ENCODE measurements at regions not wholly inside any gene's neighbourhood (a gene's known extent, or its start where the extent isn't known, plus 50 kb on each side); places are given as distances from the start of the nearest gene placed in this dataset.

GRCh38 chr2:164351536-164351935 is 269.7 kb downstream of the GRB14 start:
- H3K9ac ChIP-seq (ENCODE audit: low read length): no peak overlapping the region
- no peaks in the 10 kb centered on the region for H3K27me3 ChIP-seq (ENCODE audit: low read length)
- no peak for DNase-seq
- no peak overlapping the region for H2AFZ ChIP-seq (ENCODE audit: low read length)
- peaks cover 3% of the 10 kb centered on the region; the same call in 1 of the 2 replicates for H3K9me2 ChIP-seq (replicated peaks; ENCODE audit: insufficient read depth, low read length)
- H3K9me3 ChIP-seq (ENCODE audit: low read length): peaks cover 4% of the 10 kb centered on the region; the same call in 1 of the 2 replicates
- H3K36me3 ChIP-seq (ENCODE audit: insufficient read depth, low read length): no peaks in the 10 kb centered on the region
- no peaks in the 10 kb centered on the region for H3K4me1 ChIP-seq (ENCODE audit: low read length)
- no peak overlapping the region for H3K4me2 ChIP-seq (ENCODE audit: low read depth, low read length, poor library complexity, severe bottlenecking)
- no peaks in the 10 kb centered on the region for H3K79me2 ChIP-seq (ENCODE audit: low read length)
- no peak overlapping the region for H3K27ac ChIP-seq (ENCODE audit: low read length)
- no peaks in the 10 kb centered on the region for H4K20me1 ChIP-seq (ENCODE audit: insufficient read depth, low read depth, low read length)
- no peak overlapping the region for H3K4me3 ChIP-seq (ENCODE audit: low read length)

DNA sequence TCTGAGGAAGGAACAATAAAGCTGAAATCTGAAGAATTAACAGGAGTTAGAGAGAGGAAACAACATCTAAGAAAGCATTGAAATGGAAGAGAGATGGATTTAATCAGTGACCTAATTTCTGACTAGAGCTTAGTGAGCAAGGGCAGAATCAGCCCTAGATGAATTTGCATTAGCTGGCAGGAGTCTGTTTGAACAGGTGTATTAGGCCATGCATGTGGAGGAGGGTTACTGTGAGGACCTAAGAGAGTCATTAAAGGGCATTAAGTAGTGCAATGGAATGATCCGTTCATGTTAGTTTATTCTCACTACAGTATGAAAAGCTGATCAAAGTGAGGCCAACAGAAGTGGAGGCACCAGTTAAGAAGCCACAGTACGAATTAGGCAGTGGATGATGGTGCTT is 285.3 kb downstream of the GRB14 start:
- Histone ChIP-seq H3K4me1 (ENCODE audit: low read length) (no peaks in the 10 kb centered on the region), H3K9ac (ENCODE audit: low read length) (no peak overlapping the region), H3K36me3 (ENCODE audit: insufficient read depth, low read length) (no peaks in the 10 kb centered on the region), H4K20me1 (ENCODE audit: insufficient read depth, low read depth, low read length) (no peaks in the 10 kb centered on the region), H3K9me3 (ENCODE audit: low read length) (peaks cover 14% of the 10 kb centered on the region), H2AFZ (ENCODE audit: low read length) (no peak overlapping the region), H3K4me2 (ENCODE audit: low read depth, low read length, poor library complexity, severe bottlenecking) (no peak overlapping the region), H3K27me3 (ENCODE audit: low read length) (no peaks in the 10 kb centered on the region), H3K27ac (ENCODE audit: low read length) (no peak overlapping the region), H3K4me3 (ENCODE audit: low read length) (no peak overlapping the region), H3K9me2 (replicated peaks; ENCODE audit: insufficient read depth, low read length) (no peaks in the 10 kb centered on the region), H3K79me2 (ENCODE audit: low read length) (no peaks in the 10 kb centered on the region)
- DNase-seq: no peak

DNA sequence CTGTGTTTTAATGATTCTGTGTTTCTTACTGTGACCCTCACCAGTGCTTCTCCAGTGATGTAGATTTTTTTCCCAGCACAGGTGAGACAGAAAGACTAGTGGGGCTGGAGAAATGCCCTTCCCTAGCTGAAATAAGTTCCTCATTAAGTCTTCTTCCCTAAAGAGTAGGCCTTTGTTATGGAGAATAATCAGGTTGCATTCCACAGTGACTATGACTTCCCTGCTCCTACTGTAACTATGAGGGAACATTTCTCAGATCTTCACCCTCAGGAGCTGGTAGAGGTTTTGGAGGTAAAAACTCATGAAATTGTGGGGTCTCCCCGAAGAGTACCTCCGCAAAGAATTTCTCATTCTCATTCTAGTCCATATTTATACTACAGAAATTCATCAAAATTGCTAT is 286.2 kb downstream of the GRB14 start:
- no peak overlapping the region for H3K27ac ChIP-seq (ENCODE audit: low read length)
- DNase-seq: no peak
- no peaks in the 10 kb centered on the region for H3K4me1 ChIP-seq (ENCODE audit: low read length)
- no peaks in the 10 kb centered on the region for H4K20me1 ChIP-seq (ENCODE audit: insufficient read depth, low read depth, low read length)
- H3K27me3 ChIP-seq (ENCODE audit: low read length): no peaks in the 10 kb centered on the region
- H3K79me2 ChIP-seq (ENCODE audit: low read length): no peaks in the 10 kb centered on the region
- no peaks in the 10 kb centered on the region for H3K9me2 ChIP-seq (replicated peaks; ENCODE audit: insufficient read depth, low read length)
- no peak overlapping the region for H3K4me3 ChIP-seq (ENCODE audit: low read length)
- no peak overlapping the region for H2AFZ ChIP-seq (ENCODE audit: low read length)
- peaks cover 19% of the 10 kb centered on the region for H3K9me3 ChIP-seq (ENCODE audit: low read length)
- no peak overlapping the region for H3K9ac ChIP-seq (ENCODE audit: low read length)
- no peaks in the 10 kb centered on the region for H3K36me3 ChIP-seq (ENCODE audit: insufficient read depth, low read length)
- no peak overlapping the region for H3K4me2 ChIP-seq (ENCODE audit: low read depth, low read length, poor library complexity, severe bottlenecking)

DNA sequence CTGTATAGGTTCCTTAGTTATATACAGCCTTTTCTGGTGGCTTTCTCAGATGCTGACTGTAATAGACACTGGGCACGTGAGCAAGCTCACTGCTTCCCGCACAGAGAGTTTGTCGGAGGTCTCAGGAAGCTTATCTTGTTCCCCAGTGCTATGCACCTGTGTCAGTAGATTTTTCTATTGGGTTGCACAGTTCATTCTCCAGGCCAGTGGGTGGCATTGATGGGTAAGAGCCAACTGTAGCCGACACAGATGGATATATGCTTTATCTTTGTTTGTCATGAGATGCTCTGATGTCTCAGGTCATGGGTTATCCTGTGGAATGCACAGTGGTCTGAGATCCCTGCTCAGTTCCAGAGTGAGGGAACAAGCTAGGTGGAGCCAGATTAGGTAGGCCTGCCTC is 293.0 kb downstream of the GRB14 start:
- no peaks in the 10 kb centered on the region for H3K79me2 ChIP-seq (ENCODE audit: low read length)
- H2AFZ ChIP-seq (ENCODE audit: low read length): no peak overlapping the region
- no peak overlapping the region for H3K27ac ChIP-seq (ENCODE audit: low read length)
- no peak overlapping the region for H3K9ac ChIP-seq (ENCODE audit: low read length)
- peaks cover 17% of the 10 kb centered on the region for H3K9me3 ChIP-seq (ENCODE audit: low read length)
- H3K4me2 ChIP-seq (ENCODE audit: low read depth, low read length, poor library complexity, severe bottlenecking): no peak overlapping the region
- H3K4me3 ChIP-seq (ENCODE audit: low read length): no peak overlapping the region
- DNase-seq: no peak
- no peaks in the 10 kb centered on the region for H3K27me3 ChIP-seq (ENCODE audit: low read length)
- H4K20me1 ChIP-seq (ENCODE audit: insufficient read depth, low read depth, low read length): no peaks in the 10 kb centered on the region
- no peaks in the 10 kb centered on the region for H3K9me2 ChIP-seq (replicated peaks; ENCODE audit: insufficient read depth, low read length)
- no peaks in the 10 kb centered on the region for H3K4me1 ChIP-seq (ENCODE audit: low read length)
- H3K36me3 ChIP-seq (ENCODE audit: insufficient read depth, low read length): no peaks in the 10 kb centered on the region

DNA sequence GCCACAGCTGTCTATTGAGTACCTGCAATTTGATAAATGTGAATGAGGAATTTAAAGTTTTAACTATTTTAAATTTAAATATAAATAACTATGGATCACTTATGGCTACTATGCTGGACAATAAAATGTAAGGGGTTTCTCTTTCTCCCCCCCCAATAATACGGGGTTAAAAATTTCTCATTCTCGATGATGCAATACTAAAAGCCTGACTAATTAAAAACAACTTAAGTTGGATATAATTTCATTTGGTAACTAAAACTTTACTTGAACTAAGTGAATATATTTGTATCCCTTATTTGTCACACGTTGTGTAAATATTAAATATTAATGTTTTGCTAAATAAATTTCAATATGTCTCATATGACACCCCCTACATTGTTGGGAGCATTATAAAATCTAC is 297.3 kb downstream of the GRB14 start:
- Histone ChIP-seq H3K9me2 (replicated peaks; ENCODE audit: insufficient read depth, low read length) (no peaks in the 10 kb centered on the region), H4K20me1 (ENCODE audit: insufficient read depth, low read depth, low read length) (no peaks in the 10 kb centered on the region), H3K36me3 (ENCODE audit: insufficient read depth, low read length) (no peaks in the 10 kb centered on the region), H3K4me1 (ENCODE audit: low read length) (no peaks in the 10 kb centered on the region), H3K27me3 (ENCODE audit: low read length) (no peaks in the 10 kb centered on the region), H3K9ac (ENCODE audit: low read length) (no peak overlapping the region), H3K9me3 (ENCODE audit: low read length) (peaks cover 23% of the 10 kb centered on the region), H3K27ac (ENCODE audit: low read length) (no peak overlapping the region), H2AFZ (ENCODE audit: low read length) (no peak overlapping the region), H3K4me2 (ENCODE audit: low read depth, low read length, poor library complexity, severe bottlenecking) (no peak overlapping the region), H3K79me2 (ENCODE audit: low read length) (no peaks in the 10 kb centered on the region), H3K4me3 (ENCODE audit: low read length) (no peak overlapping the region)
- DNase-seq: no peak

DNA sequence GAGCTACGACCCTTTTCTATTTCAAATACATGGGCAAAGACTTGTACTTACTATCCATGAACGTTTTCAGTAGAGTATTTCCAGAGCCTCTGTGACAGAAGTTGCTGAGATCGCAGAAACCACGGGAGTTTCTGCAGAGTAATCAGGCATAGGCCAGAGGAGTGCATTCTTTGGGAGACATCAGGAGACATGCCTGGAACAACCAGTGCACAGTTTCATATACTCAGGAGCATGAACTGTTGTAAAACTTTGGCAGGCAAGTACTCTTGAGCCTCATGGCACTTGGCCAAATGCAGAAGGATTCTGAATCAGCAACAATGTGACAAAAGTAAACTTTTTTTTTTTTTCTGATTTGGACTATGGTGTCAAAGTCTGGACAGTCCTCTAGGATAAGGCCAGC is 307.1 kb downstream of the GRB14 start:
- H3K9me3 ChIP-seq (ENCODE audit: low read length): peaks cover 4% of the 10 kb centered on the region
- H3K4me2 ChIP-seq (ENCODE audit: low read depth, low read length, poor library complexity, severe bottlenecking): no peak overlapping the region
- no peak overlapping the region for H3K4me3 ChIP-seq (ENCODE audit: low read length)
- no peak overlapping the region for H3K9ac ChIP-seq (ENCODE audit: low read length)
- no peaks in the 10 kb centered on the region for H3K79me2 ChIP-seq (ENCODE audit: low read length)
- no peaks in the 10 kb centered on the region for H3K9me2 ChIP-seq (replicated peaks; ENCODE audit: insufficient read depth, low read length)
- H2AFZ ChIP-seq (ENCODE audit: low read length): no peak overlapping the region
- H3K27me3 ChIP-seq (ENCODE audit: low read length): no peaks in the 10 kb centered on the region
- no peaks in the 10 kb centered on the region for H3K4me1 ChIP-seq (ENCODE audit: low read length)
- no peak overlapping the region for H3K27ac ChIP-seq (ENCODE audit: low read length)
- H4K20me1 ChIP-seq (ENCODE audit: insufficient read depth, low read depth, low read length): no peaks in the 10 kb centered on the region
- DNase-seq: no peak
- H3K36me3 ChIP-seq (ENCODE audit: insufficient read depth, low read length): no peaks in the 10 kb centered on the region

- Histone ChIP-seq H3K27ac (ENCODE audit: low read length) (no peak overlapping the region), H3K36me3 (ENCODE audit: insufficient read depth, low read length) (no peaks in the 10 kb centered on the region), H3K9me2 (replicated peaks; ENCODE audit: insufficient read depth, low read length) (no peaks in the 10 kb centered on the region), H3K9ac (ENCODE audit: low read length) (no peak overlapping the region), H4K20me1 (ENCODE audit: insufficient read depth, low read depth, low read length) (no peaks in the 10 kb centered on the region), H3K4me1 (ENCODE audit: low read length) (no peaks in the 10 kb centered on the region), H3K4me2 (ENCODE audit: low read depth, low read length, poor library complexity, severe bottlenecking) (no peak overlapping the region), H3K79me2 (ENCODE audit: low read length) (no peaks in the 10 kb centered on the region), H3K9me3 (ENCODE audit: low read length) (peaks cover 17% of the 10 kb centered on the region), H2AFZ (ENCODE audit: low read length) (no peak overlapping the region), H3K27me3 (ENCODE audit: low read length) (no peaks in the 10 kb centered on the region), H3K4me3 (ENCODE audit: low read length) (no peak overlapping the region)
- no peak for DNase-seq
Observed at GRCh38 chr2:164306872-164307271, 314.4 kb downstream of the GRB14 start.

- no peaks in the 10 kb centered on the region for H3K36me3 ChIP-seq (ENCODE audit: insufficient read depth, low read length)
- DNase-seq: no peak
- H3K4me1 ChIP-seq (ENCODE audit: low read length): no peaks in the 10 kb centered on the region
- no peak overlapping the region for H3K4me3 ChIP-seq (ENCODE audit: low read length)
- no peaks in the 10 kb centered on the region for H3K79me2 ChIP-seq (ENCODE audit: low read length)
- no peaks in the 10 kb centered on the region for H3K9me2 ChIP-seq (replicated peaks; ENCODE audit: insufficient read depth, low read length)
- H2AFZ ChIP-seq (ENCODE audit: low read length): no peak overlapping the region
- H3K27ac ChIP-seq (ENCODE audit: low read length): no peak overlapping the region
- no peaks in the 10 kb centered on the region for H4K20me1 ChIP-seq (ENCODE audit: insufficient read depth, low read depth, low read length)
- no peak overlapping the region for H3K9ac ChIP-seq (ENCODE audit: low read length)
- H3K9me3 ChIP-seq (ENCODE audit: low read length): peaks cover 15% of the 10 kb centered on the region
- no peaks in the 10 kb centered on the region for H3K27me3 ChIP-seq (ENCODE audit: low read length)
- no peak overlapping the region for H3K4me2 ChIP-seq (ENCODE audit: low read depth, low read length, poor library complexity, severe bottlenecking)
Observed at GRCh38 chr2:164302786-164303185, 318.5 kb downstream of the GRB14 start.

- H3K4me3 ChIP-seq (ENCODE audit: low read length): no peak overlapping the region
- no peak overlapping the region for H3K27ac ChIP-seq (ENCODE audit: low read length)
- no peaks in the 10 kb centered on the region for H3K36me3 ChIP-seq (ENCODE audit: insufficient read depth, low read length)
- DNase-seq: no peak
- no peaks in the 10 kb centered on the region for H3K4me1 ChIP-seq (ENCODE audit: low read length)
- H3K79me2 ChIP-seq (ENCODE audit: low read length): no peaks in the 10 kb centered on the region
- H3K4me2 ChIP-seq (ENCODE audit: low read depth, low read length, poor library complexity, severe bottlenecking): no peak overlapping the region
- no peaks in the 10 kb centered on the region for H3K9me2 ChIP-seq (replicated peaks; ENCODE audit: insufficient read depth, low read length)
- peaks cover 14% of the 10 kb centered on the region; the same call in 1 of the 2 replicates for H3K9me3 ChIP-seq (ENCODE audit: low read length)
- H2AFZ ChIP-seq (ENCODE audit: low read length): no peak overlapping the region
- H3K9ac ChIP-seq (ENCODE audit: low read length): no peak overlapping the region
- no peaks in the 10 kb centered on the region for H4K20me1 ChIP-seq (ENCODE audit: insufficient read depth, low read depth, low read length)
- H3K27me3 ChIP-seq (ENCODE audit: low read length): no peaks in the 10 kb centered on the region
Observed at GRCh38 chr2:164288235-164288634, 333.0 kb downstream of the GRB14 start.

All from Karpas-422 (cell line).